PC-9 (cell line): ENCODE measurements at regions not wholly inside any gene's neighbourhood (a gene's known extent, or its start where the extent isn't known, plus 50 kb on each side); places are given as distances from the start of the nearest gene placed in this dataset.

Source experiments
- BruUV-seq: library from RNA; stranded (reverse); fragments of 400-500 nt; replicated peaks from 2 replicates; lab custom pipeline; 2021; lab: Mats Ljungman, UMichigan
- CTCF ChIA-PET: fragments of 300-600 bp; sonication (Branson Sonifier 250); formaldehyde crosslinking; loops from one replicate; lab custom pipeline; 2022; ENCODE audit warnings: antibody characterized with exemption; lab: Charles Lee
- POLR2A ChIA-PET: fragments of 300-600 bp; sonication (Branson Sonifier 250); formaldehyde crosslinking; loops from one replicate; lab custom pipeline; 2022; ENCODE audit warnings: antibody characterized with exemption; ENCODE audit not compliant: unreplicated experiment; lab: Charles Lee
- DNase-seq, 2 experiments: peaks; one replicate each; pipeline versions ENCODE4 v3.0.0 to v3.0.0-alpha.2; 2015 to 2022; ENCODE audit warnings: mixed read lengths in 1 of 2
- H2AFZ ChIP-seq: fragments of 200-600 bp; sonication (generic); 2 replicates; pipeline ENCODE4 v1.8.1; 2017; ENCODE audit warnings: antibody characterized with exemption
- H3F3A ChIP-seq: fragments of 200-600 bp; sonication (generic); 2 replicates; pipeline ENCODE4 v1.8.1; 2017; ENCODE audit warnings: antibody characterized with exemption, mild to moderate bottlenecking, low read depth; ENCODE audit not compliant: insufficient read depth
- H3K27ac ChIP-seq: fragments of 200-600 bp; sonication (generic); 2 replicates; pipeline ENCODE4 v1.6.1; 2016; ENCODE audit warnings: mixed run types
- H3K27me3 ChIP-seq: fragments of 200-600 bp; sonication (generic); 2 replicates; pipeline ENCODE4 v1.6.1; 2016; ENCODE audit warnings: low read depth, mixed run types; ENCODE audit not compliant: insufficient read depth
- H3K36me3 ChIP-seq: fragments of 200-600 bp; sonication (generic); 2 replicates; pipeline ENCODE4 v1.6.1; 2016; ENCODE audit warnings: low read depth, mixed run types
- H3K4me1 ChIP-seq: fragments of 200-600 bp; sonication (generic); replicated peaks from 2 replicates; pipeline ENCODE4 v1.6.1; 2016; ENCODE audit warnings: mixed run types; ENCODE audit not compliant: insufficient read depth
- H3K4me2 ChIP-seq: fragments of 200-600 bp; sonication (generic); 2 replicates; pipeline ENCODE4 v1.6.1; 2017; ENCODE audit warnings: mixed run types
- H3K4me3 ChIP-seq: fragments of 200-600 bp; sonication (generic); 2 replicates; pipeline ENCODE4 v1.6.1; 2016; ENCODE audit warnings: mixed run types
- H3K79me2 ChIP-seq: fragments of 200-600 bp; sonication (generic); 2 replicates; pipeline ENCODE4 v1.6.1; 2017; ENCODE audit warnings: low read depth, mixed run types
- H3K9me2 ChIP-seq: fragments of 200-600 bp; sonication (generic); 2 replicates; pipeline ENCODE4 v1.8.1; 2017; ENCODE audit warnings: mild to moderate bottlenecking; ENCODE audit not compliant: insufficient read depth
- H3K9me3 ChIP-seq: fragments of 200-600 bp; sonication (generic); 2 replicates; pipeline ENCODE4 v1.8.1; 2016; ENCODE audit warnings: low read depth; ENCODE audit not compliant: insufficient read depth
- H4K20me1 ChIP-seq: fragments of 200-600 bp; sonication (generic); 2 replicates; pipeline ENCODE4 v1.8.1; 2017; ENCODE audit not compliant: insufficient read depth
- EZH2 ChIP-seq: fragments of 200-600 bp; sonication (generic); IDR thresholded peaks from 2 replicates; pipeline ENCODE4 v1.8.0; 2017; ENCODE audit warnings: antibody characterized with exemption, low read depth
- intact Hi-C: fragments of 100-400 bp; cut with micrococcal nuclease; formaldehyde crosslinking; loops from one replicate; pipeline ENCODE4 v1.10.0; 2022; ENCODE audit not compliant: unreplicated experiment
- TF ChIP-seq, protein P1 (sequence below): fragments of 200-600 bp; sonication (generic); conservative IDR thresholded peaks from 2 replicates; pipeline ENCODE4 v1.6.1; 2017; ENCODE audit warnings: mixed run types, antibody characterized with exemption, mild to moderate bottlenecking, moderate library complexity

DNA sequence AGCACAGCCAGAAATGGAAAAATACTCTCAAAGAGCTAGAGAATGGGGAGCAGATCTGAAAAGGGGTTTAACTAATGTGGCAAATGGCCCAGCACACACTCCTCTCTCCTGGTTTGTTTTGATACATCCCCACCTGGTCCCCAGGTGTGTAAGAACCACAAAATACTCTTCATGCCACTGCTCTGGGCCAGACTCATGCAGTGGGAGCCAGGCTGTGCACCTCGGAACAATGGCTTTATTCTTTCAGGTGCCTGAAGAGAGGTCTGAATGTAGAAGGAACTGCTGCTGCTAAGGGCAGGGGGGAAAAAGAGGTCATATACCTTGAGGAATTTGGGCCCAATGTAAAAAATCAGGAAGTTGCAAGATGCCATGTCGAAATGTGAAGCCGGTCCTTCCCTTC lies 123.9 kb upstream of the ADAMTSL1 start:
- CTCF ChIA-PET = no interaction called here
- Histone ChIP-seq H3K79me2 (no peaks in the 10 kb centered on the region), H3K9me3 (no peaks in the 10 kb centered on the region), H3K27ac (no peak overlapping the region), H3K4me1 (no peaks in the 10 kb centered on the region), H2AFZ (no peak overlapping the region), H3K4me3 (no peak overlapping the region), H4K20me1 (no peaks in the 10 kb centered on the region), H3K36me3 (no peaks in the 10 kb centered on the region), H3F3A (no peaks in the 10 kb centered on the region), H3K9me2 (no peaks in the 10 kb centered on the region), H3K4me2 (no peak overlapping the region), H3K27me3 (no peaks in the 10 kb centered on the region)
- intact Hi-C loops = no loop called here
- TF ChIP-seq, protein P1, sequence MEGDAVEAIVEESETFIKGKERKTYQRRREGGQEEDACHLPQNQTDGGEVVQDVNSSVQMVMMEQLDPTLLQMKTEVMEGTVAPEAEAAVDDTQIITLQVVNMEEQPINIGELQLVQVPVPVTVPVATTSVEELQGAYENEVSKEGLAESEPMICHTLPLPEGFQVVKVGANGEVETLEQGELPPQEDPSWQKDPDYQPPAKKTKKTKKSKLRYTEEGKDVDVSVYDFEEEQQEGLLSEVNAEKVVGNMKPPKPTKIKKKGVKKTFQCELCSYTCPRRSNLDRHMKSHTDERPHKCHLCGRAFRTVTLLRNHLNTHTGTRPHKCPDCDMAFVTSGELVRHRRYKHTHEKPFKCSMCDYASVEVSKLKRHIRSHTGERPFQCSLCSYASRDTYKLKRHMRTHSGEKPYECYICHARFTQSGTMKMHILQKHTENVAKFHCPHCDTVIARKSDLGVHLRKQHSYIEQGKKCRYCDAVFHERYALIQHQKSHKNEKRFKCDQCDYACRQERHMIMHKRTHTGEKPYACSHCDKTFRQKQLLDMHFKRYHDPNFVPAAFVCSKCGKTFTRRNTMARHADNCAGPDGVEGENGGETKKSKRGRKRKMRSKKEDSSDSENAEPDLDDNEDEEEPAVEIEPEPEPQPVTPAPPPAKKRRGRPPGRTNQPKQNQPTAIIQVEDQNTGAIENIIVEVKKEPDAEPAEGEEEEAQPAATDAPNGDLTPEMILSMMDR = no peak
- TF ChIP-seq EZH2 = no peak
- BruUV-seq = no TSS peak
- no peak for DNase-seq
- POLR2A ChIA-PET = no interaction called here

DNA sequence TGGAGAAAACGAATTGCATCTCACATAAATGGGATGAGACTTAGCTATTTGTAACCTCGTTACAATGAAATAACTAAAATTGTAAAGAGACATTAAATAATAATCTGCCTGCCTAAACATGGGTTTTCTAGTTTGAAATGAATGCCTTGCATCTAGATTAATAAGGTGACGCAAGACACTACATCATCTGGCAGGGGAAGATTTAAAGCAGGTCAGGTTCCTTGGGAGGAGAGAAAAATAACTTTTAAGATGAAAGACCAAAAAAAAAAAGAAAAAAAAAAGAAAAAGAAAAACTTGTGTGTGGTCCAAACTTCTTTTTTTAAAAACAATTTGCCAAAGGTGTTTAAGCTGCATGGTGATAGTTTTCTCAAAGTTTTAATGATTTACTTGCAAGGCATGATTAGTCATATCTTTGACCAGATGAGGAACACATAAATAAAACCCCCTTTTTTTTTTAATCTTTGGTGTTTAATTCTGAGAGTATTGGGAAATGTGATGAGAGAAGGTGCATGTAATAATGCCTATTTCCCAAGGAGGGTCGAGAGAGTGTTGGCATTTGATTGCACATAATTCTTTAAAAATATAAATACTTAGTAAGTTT lies 122.9 kb upstream of the ADAMTSL1 start:
- Histone ChIP-seq H3K4me2 (no peak overlapping the region), H3K4me3 (no peak overlapping the region), H3K36me3 (no peaks in the 10 kb centered on the region), H3K4me1 (no peaks in the 10 kb centered on the region), H3K9me3 (no peaks in the 10 kb centered on the region), H3F3A (no peaks in the 10 kb centered on the region), H4K20me1 (no peaks in the 10 kb centered on the region), H3K27me3 (no peaks in the 10 kb centered on the region), H3K9me2 (no peaks in the 10 kb centered on the region), H2AFZ (no peak overlapping the region), H3K27ac (no peak overlapping the region), H3K79me2 (no peaks in the 10 kb centered on the region)
- ChIA-PET CTCF (no interaction called here), POLR2A (no interaction called here)
- DNase-seq = no peak
- no TSS peak for BruUV-seq
- TF ChIP-seq EZH2 = no peak
- TF ChIP-seq, protein P1 = no peak
- intact Hi-C loops = no loop called here

DNA sequence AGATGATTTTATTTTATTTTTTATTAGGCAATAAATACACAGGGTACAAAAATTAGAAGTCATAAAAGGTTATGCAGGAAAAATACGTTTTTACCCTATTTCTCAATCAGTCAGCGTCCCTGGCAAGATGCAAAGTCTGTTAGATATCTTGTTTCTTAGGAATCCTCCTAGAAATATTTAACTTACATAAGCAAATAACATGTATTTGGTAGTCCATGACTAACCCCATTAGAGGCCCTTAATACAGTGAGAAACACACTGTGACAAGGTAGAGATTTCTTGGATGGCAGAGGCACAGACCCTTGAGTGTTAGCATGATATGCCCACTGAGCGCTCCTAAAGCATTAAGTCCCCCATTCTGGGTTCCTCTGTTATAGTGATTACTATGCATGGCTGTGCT lies 121.2 kb upstream of the ADAMTSL1 start:
- Histone ChIP-seq H3K9me3 (no peaks in the 10 kb centered on the region), H3K27ac (no peak overlapping the region), H3K4me3 (no peak overlapping the region), H2AFZ (no peak overlapping the region), H4K20me1 (no peaks in the 10 kb centered on the region), H3F3A (no peaks in the 10 kb centered on the region), H3K79me2 (no peaks in the 10 kb centered on the region), H3K27me3 (no peaks in the 10 kb centered on the region), H3K4me2 (no peak overlapping the region), H3K4me1 (no peaks in the 10 kb centered on the region), H3K36me3 (no peaks in the 10 kb centered on the region), H3K9me2 (no peaks in the 10 kb centered on the region)
- intact Hi-C loops = no loop called here
- POLR2A ChIA-PET = no interaction called here
- CTCF ChIA-PET = no interaction called here
- no TSS peak for BruUV-seq
- TF ChIP-seq, protein P1 = no peak
- no peak for TF ChIP-seq EZH2
- DNase-seq = no peak
